HL-60 (cell line): ENCODE measurements at regions not wholly inside any gene's neighbourhood (a gene's known extent, or its start where the extent isn't known, plus 50 kb on each side); places are given as distances from the start of the nearest gene placed in this dataset.

Experiments used
- GABPA ChIP-seq: IDR thresholded peaks from 2 replicates; pipeline ENCODE4 v1.6.1; 2012; ENCODE audit warnings: low read depth
- POLR2AphosphoS5 ChIP-seq: IDR thresholded peaks from 2 replicates; pipeline ENCODE4 v1.6.1; 2012; ENCODE audit warnings: low read depth
- TF ChIP-seq, protein P1 (sequence below): IDR thresholded peaks from one replicate; pipeline ENCODE4 v1.5.1; 2011; ENCODE audit warnings: low read length, control low read depth, inconsistent platforms; ENCODE audit not compliant: insufficient read depth

DNA sequence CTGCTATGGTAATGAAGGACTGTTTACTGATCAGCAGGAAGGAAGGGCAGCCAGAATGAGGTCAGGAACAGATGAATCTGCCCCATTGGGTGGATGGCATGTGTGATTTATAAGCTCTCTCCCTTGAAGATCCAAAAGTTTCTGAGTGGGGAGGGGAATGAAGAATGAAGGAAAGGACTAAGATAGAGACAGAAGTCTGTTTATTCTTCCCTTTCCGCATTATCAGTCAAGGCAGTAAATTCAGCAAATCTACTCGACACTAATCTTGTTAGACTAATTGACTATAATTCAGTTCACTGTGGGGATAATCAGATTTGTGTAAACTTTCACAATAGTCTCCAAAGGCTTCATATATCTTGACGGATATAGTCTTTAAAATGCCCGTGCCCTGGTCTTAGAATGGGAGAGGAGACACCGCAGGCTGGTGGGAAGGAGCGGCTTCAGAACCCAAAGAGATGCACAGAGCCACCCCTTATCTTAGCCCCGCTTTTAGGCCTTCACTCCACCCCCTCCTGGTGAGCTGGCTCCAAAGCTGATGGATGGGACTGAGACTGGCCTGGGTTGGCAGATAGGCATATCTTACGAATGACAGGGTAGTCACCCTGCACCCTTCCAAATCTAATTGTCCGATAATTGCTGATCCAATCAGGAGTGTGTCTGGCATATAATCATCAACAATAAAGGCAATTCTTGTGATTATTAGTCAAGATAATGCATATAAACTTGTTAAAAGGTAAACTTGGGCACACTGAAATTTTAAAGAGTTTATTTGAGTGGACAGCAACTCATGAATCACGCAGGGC lies 76.0 kb upstream of the PPM1J start:
- no peak for TF ChIP-seq POLR2AphosphoS5
- TF ChIP-seq, protein P1, sequence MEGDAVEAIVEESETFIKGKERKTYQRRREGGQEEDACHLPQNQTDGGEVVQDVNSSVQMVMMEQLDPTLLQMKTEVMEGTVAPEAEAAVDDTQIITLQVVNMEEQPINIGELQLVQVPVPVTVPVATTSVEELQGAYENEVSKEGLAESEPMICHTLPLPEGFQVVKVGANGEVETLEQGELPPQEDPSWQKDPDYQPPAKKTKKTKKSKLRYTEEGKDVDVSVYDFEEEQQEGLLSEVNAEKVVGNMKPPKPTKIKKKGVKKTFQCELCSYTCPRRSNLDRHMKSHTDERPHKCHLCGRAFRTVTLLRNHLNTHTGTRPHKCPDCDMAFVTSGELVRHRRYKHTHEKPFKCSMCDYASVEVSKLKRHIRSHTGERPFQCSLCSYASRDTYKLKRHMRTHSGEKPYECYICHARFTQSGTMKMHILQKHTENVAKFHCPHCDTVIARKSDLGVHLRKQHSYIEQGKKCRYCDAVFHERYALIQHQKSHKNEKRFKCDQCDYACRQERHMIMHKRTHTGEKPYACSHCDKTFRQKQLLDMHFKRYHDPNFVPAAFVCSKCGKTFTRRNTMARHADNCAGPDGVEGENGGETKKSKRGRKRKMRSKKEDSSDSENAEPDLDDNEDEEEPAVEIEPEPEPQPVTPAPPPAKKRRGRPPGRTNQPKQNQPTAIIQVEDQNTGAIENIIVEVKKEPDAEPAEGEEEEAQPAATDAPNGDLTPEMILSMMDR = no peak
- TF ChIP-seq GABPA = no peak
